ENCODE measurements at regions not wholly inside any gene's neighbourhood (a gene's known extent, or its start where the extent isn't known, plus 50 kb on each side); places are given as distances from the start of the nearest gene placed in this dataset.

- no peak for TF ChIP-seq CTCF (conservative IDR thresholded peaks at IDR 0.05; ENCODE audit: low read depth, low read length)
- no peak overlapping the region for H3K4me3 ChIP-seq (ENCODE audit: low read depth, low read length)
- DNase-seq (ENCODE audit: low read depth) = no peak
Measured at GRCh38 chr10:75347186-75347585, 54.4 kb downstream of the ZNF503 start.

GRCh38 chr10:75345738-75346137, 55.8 kb downstream of the ZNF503 start:
- no peak for DNase-seq (ENCODE audit: low read depth)
- H3K4me3 ChIP-seq (ENCODE audit: low read depth, low read length) = no peak overlapping the region
- TF ChIP-seq CTCF (conservative IDR thresholded peaks at IDR 0.05; ENCODE audit: low read depth, low read length) = no peak

GRCh38 chr10:75344170-75344569, 57.4 kb downstream of the ZNF503 start:
- no peak for DNase-seq (ENCODE audit: low read depth)
- TF ChIP-seq CTCF (conservative IDR thresholded peaks at IDR 0.05; ENCODE audit: low read depth, low read length) = no peak
- H3K4me3 ChIP-seq (ENCODE audit: low read depth, low read length) = no peak overlapping the region

- H3K4me3 ChIP-seq (ENCODE audit: low read depth, low read length) = no peak overlapping the region
- DNase-seq (ENCODE audit: low read depth) = no peak
- TF ChIP-seq CTCF (conservative IDR thresholded peaks at IDR 0.05; ENCODE audit: low read depth, low read length) = no peak
Measured at GRCh38 chr10:75342397-75342796, 59.2 kb downstream of the ZNF503 start.

- no peak overlapping the region for H3K4me3 ChIP-seq (ENCODE audit: low read depth, low read length)
- TF ChIP-seq CTCF (conservative IDR thresholded peaks at IDR 0.05; ENCODE audit: low read depth, low read length) = no peak
- no peak for DNase-seq (ENCODE audit: low read depth)
Measured at GRCh38 chr10:75335983-75336382, 65.6 kb downstream of the ZNF503 start.

GRCh38 chr10:75335191-75335590, 66.4 kb downstream of the ZNF503 start:
- TF ChIP-seq CTCF (conservative IDR thresholded peaks at IDR 0.05; ENCODE audit: low read depth, low read length) = no peak
- no peak overlapping the region for H3K4me3 ChIP-seq (ENCODE audit: low read depth, low read length)
- no peak for DNase-seq (ENCODE audit: low read depth)

GRCh38 chr10:75334720-75335119, 66.8 kb downstream of the ZNF503 start:
- peak; percentile 13 for DNase-seq (ENCODE audit: low read depth)
- no peak overlapping the region for H3K4me3 ChIP-seq (ENCODE audit: low read depth, low read length)
- TF ChIP-seq CTCF (conservative IDR thresholded peaks at IDR 0.05; ENCODE audit: low read depth, low read length) = no peak
